Glutamatergic neuron (in vitro differentiated cells): ENCODE measurements at regions not wholly inside any gene's neighbourhood (a gene's known extent, or its start where the extent isn't known, plus 50 kb on each side); places are given as distances from the start of the nearest gene placed in this dataset.

Experiments
- DNase-seq: peaks from one replicate; pipeline ENCODE4 v3.0.0; 2022
- H3K27ac Mint-ChIP-seq: one replicate; pipeline ENCODE4 v1.8.0; 2020; ENCODE audit warnings: mild to moderate bottlenecking, mixed read lengths, inconsistent platforms; ENCODE audit not compliant: unreplicated experiment
- H3K27me3 Mint-ChIP-seq: one replicate; pipeline ENCODE4 v1.8.0; 2020; ENCODE audit warnings: mild to moderate bottlenecking, moderate library complexity, mixed read lengths, inconsistent platforms; ENCODE audit not compliant: unreplicated experiment
- H3K36me3 Mint-ChIP-seq: one replicate; pipeline ENCODE4 v1.8.0; 2020; ENCODE audit warnings: mild to moderate bottlenecking, mixed read lengths, inconsistent platforms; ENCODE audit not compliant: unreplicated experiment
- H3K4me1 Mint-ChIP-seq: one replicate; pipeline ENCODE4 v1.8.0; 2020; ENCODE audit warnings: mild to moderate bottlenecking, low read depth, mixed read lengths, inconsistent platforms; ENCODE audit not compliant: unreplicated experiment
- H3K4me3 Mint-ChIP-seq: one replicate; pipeline ENCODE4 v1.8.0; 2020; ENCODE audit warnings: mild to moderate bottlenecking, mixed read lengths, inconsistent platforms; ENCODE audit not compliant: unreplicated experiment
- H3K9me3 Mint-ChIP-seq: one replicate; pipeline ENCODE4 v1.8.0; 2020; ENCODE audit warnings: mild to moderate bottlenecking, moderate library complexity, mixed read lengths, inconsistent platforms; ENCODE audit not compliant: unreplicated experiment
- CTCF ChIP-seq: fragments of 200-600 bp; sonication (generic); IDR thresholded peaks from one replicate; pipeline ENCODE4 v1.5.0; 2021; ENCODE audit not compliant: partially characterized antibody, unreplicated experiment

GRCh38 chr4:126898815-126899214, 733.9 kb upstream of the INTU start:
- Mint-ChIP-seq H3K4me1 (no peaks in the 10 kb centered on the region), H3K36me3 (peaks cover 7% of the 10 kb centered on the region), H3K4me3 (no peak overlapping the region), H3K27ac (no peak overlapping the region), H3K27me3 (no peaks in the 10 kb centered on the region), H3K9me3 (peaks cover 2% of the 10 kb centered on the region)
- TF ChIP-seq CTCF, result no peak
- DNase-seq, result no peak

- H3K27ac Mint-ChIP-seq, result no peak overlapping the region
- no peak overlapping the region for H3K4me3 Mint-ChIP-seq
- no peaks in the 10 kb centered on the region for H3K27me3 Mint-ChIP-seq
- TF ChIP-seq CTCF, result no peak
- H3K4me1 Mint-ChIP-seq, result no peaks in the 10 kb centered on the region
- no peak for DNase-seq
- peaks cover 2% of the 10 kb centered on the region for H3K9me3 Mint-ChIP-seq
- H3K36me3 Mint-ChIP-seq, result peaks cover 7% of the 10 kb centered on the region
Measured at GRCh38 chr4:126899331-126899801, 733.4 kb upstream of the INTU start.

- DNase-seq, result no peak
- Mint-ChIP-seq H3K4me1 (no peaks in the 10 kb centered on the region), H3K9me3 (no peaks in the 10 kb centered on the region)
Measured at GRCh38 chr4:126906466-126906865, 726.3 kb upstream of the INTU start.

GRCh38 chr4:126907389-126907788, 725.4 kb upstream of the INTU start:
- Mint-ChIP-seq H3K27me3 (no peaks in the 10 kb centered on the region), H3K27ac (no peak overlapping the region), H3K9me3 (no peaks in the 10 kb centered on the region), H3K4me1 (no peaks in the 10 kb centered on the region), H3K4me3 (no peak overlapping the region), H3K36me3 (no peaks in the 10 kb centered on the region)
- no peak for DNase-seq
- no peak for TF ChIP-seq CTCF

More at GRCh38 chr4:126906466-126906865, 726.3 kb upstream of the INTU start:
- TF ChIP-seq CTCF, result no peak
- Mint-ChIP-seq H3K27ac (no peak overlapping the region), H3K36me3 (no peaks in the 10 kb centered on the region), H3K27me3 (no peaks in the 10 kb centered on the region), H3K4me3 (no peak overlapping the region)

- no peak for TF ChIP-seq CTCF
- no peak overlapping the region for H3K4me3 Mint-ChIP-seq
- no peak overlapping the region for H3K27ac Mint-ChIP-seq
- no peaks in the 10 kb centered on the region for H3K27me3 Mint-ChIP-seq
- DNase-seq, result no peak
- H3K4me1 Mint-ChIP-seq, result no peaks in the 10 kb centered on the region
- no peaks in the 10 kb centered on the region for H3K9me3 Mint-ChIP-seq
- no peaks in the 10 kb centered on the region for H3K36me3 Mint-ChIP-seq
Measured at GRCh38 chr4:126916049-126916625, 716.6 kb upstream of the INTU start.
